ENCODE measurements at regions not wholly inside any gene's neighbourhood (a gene's known extent, or its start where the extent isn't known, plus 50 kb on each side); places are given as distances from the start of the nearest gene placed in this dataset.

DNA sequence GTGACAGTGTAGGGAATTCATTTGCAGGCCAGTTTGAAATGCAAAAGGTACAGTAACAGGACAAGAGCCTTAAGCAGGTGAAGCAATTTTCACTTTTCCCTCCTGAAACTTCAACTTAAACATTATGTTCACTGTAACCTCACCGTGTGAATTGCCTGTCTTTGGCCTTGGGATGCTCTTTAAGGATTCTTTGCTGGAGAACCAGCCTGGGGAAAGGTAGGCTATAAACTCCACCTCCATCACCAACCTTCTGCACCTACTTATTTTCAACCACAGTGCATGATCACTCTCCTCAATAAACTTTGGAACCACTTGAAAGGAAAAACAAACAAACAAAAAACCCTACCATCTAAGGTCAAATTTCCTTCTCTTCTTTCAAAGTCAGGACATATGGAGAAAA is 300.5 kb downstream of the TLE1 start:
- TF ChIP-seq, protein P1, sequence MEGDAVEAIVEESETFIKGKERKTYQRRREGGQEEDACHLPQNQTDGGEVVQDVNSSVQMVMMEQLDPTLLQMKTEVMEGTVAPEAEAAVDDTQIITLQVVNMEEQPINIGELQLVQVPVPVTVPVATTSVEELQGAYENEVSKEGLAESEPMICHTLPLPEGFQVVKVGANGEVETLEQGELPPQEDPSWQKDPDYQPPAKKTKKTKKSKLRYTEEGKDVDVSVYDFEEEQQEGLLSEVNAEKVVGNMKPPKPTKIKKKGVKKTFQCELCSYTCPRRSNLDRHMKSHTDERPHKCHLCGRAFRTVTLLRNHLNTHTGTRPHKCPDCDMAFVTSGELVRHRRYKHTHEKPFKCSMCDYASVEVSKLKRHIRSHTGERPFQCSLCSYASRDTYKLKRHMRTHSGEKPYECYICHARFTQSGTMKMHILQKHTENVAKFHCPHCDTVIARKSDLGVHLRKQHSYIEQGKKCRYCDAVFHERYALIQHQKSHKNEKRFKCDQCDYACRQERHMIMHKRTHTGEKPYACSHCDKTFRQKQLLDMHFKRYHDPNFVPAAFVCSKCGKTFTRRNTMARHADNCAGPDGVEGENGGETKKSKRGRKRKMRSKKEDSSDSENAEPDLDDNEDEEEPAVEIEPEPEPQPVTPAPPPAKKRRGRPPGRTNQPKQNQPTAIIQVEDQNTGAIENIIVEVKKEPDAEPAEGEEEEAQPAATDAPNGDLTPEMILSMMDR (IDR thresholded peaks at IDR 0.05): no peak
- TF ChIP-seq POLR2A (IDR thresholded peaks at IDR 0.05; ENCODE audit: low read depth) (no peak), EP300 (IDR thresholded peaks at IDR 0.05) (no peak)
